ENCODE measurements at regions not wholly inside any gene's neighbourhood (a gene's known extent, or its start where the extent isn't known, plus 50 kb on each side); places are given as distances from the start of the nearest gene placed in this dataset.
"Not testable (repeated sequence)": the region's sequence is repeated elsewhere in the genome, so short reads cannot be mapped to it uniquely, and the experiment has no call there.

- Histone ChIP-seq H3K4me2 (ENCODE audit: low read length) (no peak overlapping the region), H3K4me1 (ENCODE audit: control insufficient read depth, insufficient read depth, low read length) (no peaks in the 10 kb centered on the region), H3K9me3 (replicated peaks; ENCODE audit: low read length) (no peaks in the 10 kb centered on the region), H3K27me3 (ENCODE audit: control insufficient read depth, insufficient read depth, low read length) (no peaks in the 10 kb centered on the region), H3K9ac (ENCODE audit: low read depth, low read length) (no peak overlapping the region), H3K36me3 (ENCODE audit: insufficient read depth, low read length) (no peaks in the 10 kb centered on the region), H3K4me3 (ENCODE audit: low read length) (no peak overlapping the region)
These were observed 644.5 kb upstream of the VRK2 start for GRCh38 chr2:57402096-57402495.

- Histone ChIP-seq H3K4me2 (ENCODE audit: low read length) (no peak overlapping the region), H3K27me3 (ENCODE audit: control insufficient read depth, insufficient read depth, low read length) (no peaks in the 10 kb centered on the region), H3K4me1 (ENCODE audit: control insufficient read depth, insufficient read depth, low read length) (no peaks in the 10 kb centered on the region), H3K9ac (ENCODE audit: low read depth, low read length) (no peak overlapping the region), H3K9me3 (replicated peaks; ENCODE audit: low read length) (no peaks in the 10 kb centered on the region), H3K4me3 (ENCODE audit: low read length) (no peak overlapping the region), H3K36me3 (ENCODE audit: insufficient read depth, low read length) (no peaks in the 10 kb centered on the region)
These were observed 643.9 kb upstream of the VRK2 start for GRCh38 chr2:57402755-57403154.

- no peaks in the 10 kb centered on the region for H3K36me3 ChIP-seq (ENCODE audit: insufficient read depth, low read length)
- no peak overlapping the region for H3K4me2 ChIP-seq (ENCODE audit: low read length)
- H3K4me1 ChIP-seq (ENCODE audit: control insufficient read depth, insufficient read depth, low read length), result no peaks in the 10 kb centered on the region
- no peak overlapping the region for H3K4me3 ChIP-seq (ENCODE audit: low read length)
- H3K9ac ChIP-seq (ENCODE audit: low read depth, low read length), result no peak overlapping the region
- no peaks in the 10 kb centered on the region for H3K27me3 ChIP-seq (ENCODE audit: control insufficient read depth, insufficient read depth, low read length)
- H3K9me3 ChIP-seq (replicated peaks; ENCODE audit: low read length), result no peaks in the 10 kb centered on the region
These were observed 638.8 kb upstream of the VRK2 start for GRCh38 chr2:57407772-57408201.

GRCh38 chr2:57408587-57408986 lies 638.0 kb upstream of the VRK2 start:
- Histone ChIP-seq H3K9me3 (replicated peaks; ENCODE audit: low read length) (no peaks in the 10 kb centered on the region), H3K4me3 (ENCODE audit: low read length) (no peak overlapping the region), H3K9ac (ENCODE audit: low read depth, low read length) (no peak overlapping the region), H3K4me1 (ENCODE audit: control insufficient read depth, insufficient read depth, low read length) (no peaks in the 10 kb centered on the region), H3K36me3 (ENCODE audit: insufficient read depth, low read length) (no peaks in the 10 kb centered on the region), H3K27me3 (ENCODE audit: control insufficient read depth, insufficient read depth, low read length) (no peaks in the 10 kb centered on the region), H3K4me2 (ENCODE audit: low read length) (no peak overlapping the region)

- H3K27me3 ChIP-seq (ENCODE audit: control insufficient read depth, insufficient read depth, low read length), result no peaks in the 10 kb centered on the region
- H3K36me3 ChIP-seq (ENCODE audit: insufficient read depth, low read length), result no peaks in the 10 kb centered on the region
- H3K4me3 ChIP-seq (ENCODE audit: low read length), result no peak overlapping the region
- H3K4me1 ChIP-seq (ENCODE audit: control insufficient read depth, insufficient read depth, low read length), result no peaks in the 10 kb centered on the region
- H3K9ac ChIP-seq (ENCODE audit: low read depth, low read length), result no peak overlapping the region
- H3K9me3 ChIP-seq (replicated peaks; ENCODE audit: low read length), result no peaks in the 10 kb centered on the region
- no peak overlapping the region for H3K4me2 ChIP-seq (ENCODE audit: low read length)
These were observed 629.6 kb upstream of the VRK2 start for GRCh38 chr2:57417007-57417406.

- H3K4me3 ChIP-seq (ENCODE audit: low read length); H3K27me3 ChIP-seq (ENCODE audit: control insufficient read depth, insufficient read depth, low read length); H3K4me1 ChIP-seq (ENCODE audit: control insufficient read depth, insufficient read depth, low read length); H3K36me3 ChIP-seq (ENCODE audit: insufficient read depth, low read length); H3K9ac ChIP-seq (ENCODE audit: low read depth, low read length); H3K4me2 ChIP-seq (ENCODE audit: low read length); H3K9me3 ChIP-seq (replicated peaks; ENCODE audit: low read length): not testable (repeated sequence)
These were observed 627.7 kb upstream of the VRK2 start for GRCh38 chr2:57418859-57419346.

GRCh38 chr2:57429831-57430230 lies 616.8 kb upstream of the VRK2 start:
- Histone ChIP-seq H3K36me3 (ENCODE audit: insufficient read depth, low read length) (no peaks in the 10 kb centered on the region), H3K4me1 (ENCODE audit: control insufficient read depth, insufficient read depth, low read length) (no peaks in the 10 kb centered on the region), H3K27me3 (ENCODE audit: control insufficient read depth, insufficient read depth, low read length) (no peaks in the 10 kb centered on the region), H3K4me3 (ENCODE audit: low read length) (no peak overlapping the region), H3K4me2 (ENCODE audit: low read length) (no peak overlapping the region), H3K9ac (ENCODE audit: low read depth, low read length) (no peak overlapping the region), H3K9me3 (replicated peaks; ENCODE audit: low read length) (no peaks in the 10 kb centered on the region)

- H3K27me3 ChIP-seq (ENCODE audit: control insufficient read depth, insufficient read depth, low read length), result no peaks in the 10 kb centered on the region
- no peaks in the 10 kb centered on the region for H3K36me3 ChIP-seq (ENCODE audit: insufficient read depth, low read length)
- H3K4me3 ChIP-seq (ENCODE audit: low read length), result no peak overlapping the region
- no peaks in the 10 kb centered on the region for H3K9me3 ChIP-seq (replicated peaks; ENCODE audit: low read length)
- no peak overlapping the region for H3K4me2 ChIP-seq (ENCODE audit: low read length)
- no peaks in the 10 kb centered on the region for H3K4me1 ChIP-seq (ENCODE audit: control insufficient read depth, insufficient read depth, low read length)
- H3K9ac ChIP-seq (ENCODE audit: low read depth, low read length), result no peak overlapping the region
These were observed 614.1 kb upstream of the VRK2 start for GRCh38 chr2:57432528-57432927.

GRCh38 chr2:57434441-57434840 lies 612.2 kb upstream of the VRK2 start:
- no peak overlapping the region for H3K4me2 ChIP-seq (ENCODE audit: low read length)
- no peak overlapping the region for H3K4me3 ChIP-seq (ENCODE audit: low read length)
- H3K27me3 ChIP-seq (ENCODE audit: control insufficient read depth, insufficient read depth, low read length), result no peaks in the 10 kb centered on the region
- H3K36me3 ChIP-seq (ENCODE audit: insufficient read depth, low read length), result no peaks in the 10 kb centered on the region
- H3K4me1 ChIP-seq (ENCODE audit: control insufficient read depth, insufficient read depth, low read length), result no peaks in the 10 kb centered on the region
- no peak overlapping the region for H3K9ac ChIP-seq (ENCODE audit: low read depth, low read length)
- H3K9me3 ChIP-seq (replicated peaks; ENCODE audit: low read length), result no peaks in the 10 kb centered on the region

- no peak overlapping the region for H3K4me2 ChIP-seq (ENCODE audit: low read length)
These were observed 611.6 kb upstream of the VRK2 start for GRCh38 chr2:57434972-57435371.

GRCh38 chr2:57437077-57437476 lies 609.5 kb upstream of the VRK2 start:
- H3K9ac ChIP-seq (ENCODE audit: low read depth, low read length), result no peak overlapping the region
- H3K27me3 ChIP-seq (ENCODE audit: control insufficient read depth, insufficient read depth, low read length), result no peaks in the 10 kb centered on the region
- H3K4me3 ChIP-seq (ENCODE audit: low read length), result no peak overlapping the region
- no peak overlapping the region for H3K4me2 ChIP-seq (ENCODE audit: low read length)
- no peaks in the 10 kb centered on the region for H3K4me1 ChIP-seq (ENCODE audit: control insufficient read depth, insufficient read depth, low read length)
- no peaks in the 10 kb centered on the region for H3K9me3 ChIP-seq (replicated peaks; ENCODE audit: low read length)
- no peaks in the 10 kb centered on the region for H3K36me3 ChIP-seq (ENCODE audit: insufficient read depth, low read length)

More at GRCh38 chr2:57434972-57435371, 611.6 kb upstream of the VRK2 start:
- H3K36me3 ChIP-seq (ENCODE audit: insufficient read depth, low read length), result no peaks in the 10 kb centered on the region
- no peak overlapping the region for H3K4me3 ChIP-seq (ENCODE audit: low read length)
- no peaks in the 10 kb centered on the region for H3K9me3 ChIP-seq (replicated peaks; ENCODE audit: low read length)
- H3K27me3 ChIP-seq (ENCODE audit: control insufficient read depth, insufficient read depth, low read length), result no peaks in the 10 kb centered on the region
- no peak overlapping the region for H3K9ac ChIP-seq (ENCODE audit: low read depth, low read length)
- no peaks in the 10 kb centered on the region for H3K4me1 ChIP-seq (ENCODE audit: control insufficient read depth, insufficient read depth, low read length)

- no peaks in the 10 kb centered on the region for H3K9me3 ChIP-seq (replicated peaks; ENCODE audit: low read length)
These were observed 606.2 kb upstream of the VRK2 start for GRCh38 chr2:57440437-57440836.

More at GRCh38 chr2:57440437-57440836, 606.2 kb upstream of the VRK2 start:
- Histone ChIP-seq H3K9ac (ENCODE audit: low read depth, low read length) (no peak overlapping the region), H3K4me2 (ENCODE audit: low read length) (no peak overlapping the region), H3K27me3 (ENCODE audit: control insufficient read depth, insufficient read depth, low read length) (no peaks in the 10 kb centered on the region), H3K36me3 (ENCODE audit: insufficient read depth, low read length) (no peaks in the 10 kb centered on the region), H3K4me1 (ENCODE audit: control insufficient read depth, insufficient read depth, low read length) (peaks cover 16% of the 10 kb centered on the region), H3K4me3 (ENCODE audit: low read length) (no peak overlapping the region)
